Epithelial cell of esophagus (primary cell): ENCODE measurements at regions not wholly inside any gene's neighbourhood (a gene's known extent, or its start where the extent isn't known, plus 50 kb on each side); places are given as distances from the start of the nearest gene placed in this dataset.
A peak's percentile ranks its signal among the peaks of the same experiment; 100 is the strongest.

Experiments
- DNase-seq: peaks from one replicate; pipeline ENCODE4 v3.0.0; 2010; ENCODE audit warnings: low read depth
- H3K4me3 ChIP-seq: 2 replicates; pipeline ENCODE4 v1.5.1; 2011; ENCODE audit warnings: mild to moderate bottlenecking, low read length, control low read depth
- CTCF ChIP-seq: IDR thresholded peaks from 2 replicates; pipeline ENCODE4 v1.5.1; 2011; ENCODE audit warnings: low read depth, mild to moderate bottlenecking, low read length, control low read depth, inconsistent platforms; ENCODE audit not compliant: insufficient read depth; ENCODE audit errors: missing control alignments

- no peak for TF ChIP-seq CTCF
- DNase-seq: no peak
Measured at GRCh38 chr5:174589599-174589998, 134.8 kb upstream of the MSX2 start.

GRCh38 chr5:174590820-174591219, 133.6 kb upstream of the MSX2 start:
- H3K4me3 ChIP-seq: no peak overlapping the region
- TF ChIP-seq CTCF: no peak
- DNase-seq: no peak

More at GRCh38 chr5:174589599-174589998, 134.8 kb upstream of the MSX2 start:
- H3K4me3 ChIP-seq: no peak overlapping the region

DNA sequence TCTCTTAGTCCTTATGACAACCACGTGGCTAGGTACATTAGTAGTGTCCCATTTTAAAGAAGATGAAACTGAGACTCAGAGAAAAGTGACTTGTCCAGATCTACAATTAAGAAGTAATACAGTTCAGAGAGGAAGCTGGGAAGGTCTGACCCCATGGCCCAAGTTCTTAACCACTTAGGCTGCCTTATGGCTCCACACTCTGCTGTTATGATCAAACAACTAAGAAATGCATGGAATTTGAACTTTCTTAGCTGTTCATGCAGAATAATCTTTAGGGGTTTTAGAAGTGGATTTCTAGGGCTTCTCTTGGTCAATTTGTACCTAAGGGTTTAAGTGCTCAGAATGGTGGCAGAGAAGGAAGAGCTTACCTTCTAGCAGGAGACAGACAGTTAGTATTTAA, 128.0 kb upstream of the MSX2 start:
- DNase-seq: no peak
- TF ChIP-seq CTCF: no peak
- H3K4me3 ChIP-seq: no peak overlapping the region

- no peak for TF ChIP-seq CTCF
- H3K4me3 ChIP-seq: no peak overlapping the region
- DNase-seq: no peak
Measured at GRCh38 chr5:174599992-174600391, 124.4 kb upstream of the MSX2 start.

DNA sequence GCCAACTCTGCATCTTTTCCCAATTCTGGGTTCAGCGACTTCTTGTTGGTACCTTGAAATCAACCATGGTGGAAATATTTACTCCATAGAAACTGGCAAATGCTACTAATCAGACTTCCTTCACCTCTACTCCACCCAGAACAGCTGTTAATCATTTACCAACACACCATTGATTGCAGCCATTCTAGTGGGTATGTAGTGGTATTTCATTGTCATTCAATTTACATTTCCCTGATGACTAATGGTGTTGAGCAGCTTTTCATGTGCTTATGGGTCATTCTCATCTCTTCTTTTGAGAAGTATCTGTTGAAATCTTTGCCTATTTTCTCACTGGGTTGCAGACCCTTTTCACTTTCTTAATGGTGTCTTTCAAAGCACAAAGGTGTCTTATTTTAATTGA, 122.4 kb upstream of the MSX2 start:
- peak; percentile 36 for DNase-seq
- H3K4me3 ChIP-seq: no peak overlapping the region
- no peak for TF ChIP-seq CTCF

DNA sequence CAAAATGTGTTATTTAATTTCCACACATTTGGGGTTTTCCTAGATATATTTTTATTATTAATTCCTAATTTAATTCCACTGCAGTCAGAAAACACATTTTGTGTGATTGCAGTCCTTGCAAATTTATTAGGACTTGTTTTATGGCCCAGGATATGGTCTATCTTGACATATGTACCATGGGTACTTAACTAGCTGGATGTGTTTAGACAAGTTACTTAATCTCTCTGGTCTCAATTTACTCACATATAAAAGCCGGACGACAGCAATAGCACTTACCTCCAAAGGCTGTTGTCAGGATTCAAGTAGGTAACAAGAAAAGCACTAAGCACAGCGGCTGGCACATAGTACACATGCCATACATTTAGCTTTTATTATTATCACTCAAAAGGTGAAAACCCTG, 118.2 kb upstream of the MSX2 start:
- TF ChIP-seq CTCF: no peak
- no peak for DNase-seq
- no peak overlapping the region for H3K4me3 ChIP-seq

DNA sequence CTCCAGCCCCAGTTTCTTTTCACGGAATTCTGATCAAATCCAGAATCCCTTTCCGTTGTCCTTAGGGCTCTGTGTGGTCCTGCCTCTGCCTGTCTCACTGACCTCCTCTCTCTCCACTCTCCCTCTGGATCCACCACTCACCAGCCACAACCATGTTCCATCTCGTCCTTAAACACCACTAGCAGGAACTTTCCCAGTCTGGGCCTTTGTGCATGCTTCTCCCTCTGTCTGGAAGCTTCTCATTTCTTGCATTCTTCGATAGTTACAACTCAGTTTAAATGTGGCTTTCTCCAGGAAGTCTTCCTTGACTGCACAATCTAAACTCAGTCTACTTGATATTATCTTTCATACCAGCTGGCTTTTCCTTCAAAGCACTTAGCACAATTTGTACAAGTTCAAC, 117.7 kb upstream of the MSX2 start:
- no peak for DNase-seq
- no peak for TF ChIP-seq CTCF
- H3K4me3 ChIP-seq: no peak overlapping the region
